ENCODE measurements at regions not wholly inside any gene's neighbourhood (a gene's known extent, or its start where the extent isn't known, plus 50 kb on each side); places are given as distances from the start of the nearest gene placed in this dataset.

- DNase-seq (ENCODE audit: low spot score): no peak
These were observed 274.4 kb downstream of the PTBP2 start for GRCh38 chr1:96996001-96996400.

- no peak for DNase-seq (ENCODE audit: low spot score)
These were observed 276.1 kb downstream of the PTBP2 start for GRCh38 chr1:96997717-96998116.

DNA sequence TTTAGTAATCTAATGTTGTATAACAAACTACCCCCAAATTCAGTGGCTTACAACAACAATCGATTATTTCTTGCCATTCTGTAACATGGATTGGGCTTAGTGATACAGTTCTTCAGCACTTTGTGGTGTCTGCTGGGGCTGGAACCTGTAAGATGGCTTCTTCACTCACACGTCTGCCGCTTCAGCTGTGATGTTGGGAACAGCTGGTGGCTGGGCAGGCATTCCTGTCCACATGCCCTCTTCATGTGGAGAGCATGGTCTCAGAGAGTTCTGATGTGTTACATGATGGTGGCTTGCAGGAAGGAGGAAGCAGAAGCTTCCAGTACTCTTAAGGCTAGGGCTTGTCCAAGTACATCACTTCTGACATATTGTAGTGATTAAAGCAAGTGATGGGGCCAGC lies 276.9 kb downstream of the PTBP2 start:
- no peak for DNase-seq (ENCODE audit: low spot score)

GRCh38 chr1:96999191-96999590 lies 277.6 kb downstream of the PTBP2 start:
- DNase-seq (ENCODE audit: low spot score): no peak

DNA sequence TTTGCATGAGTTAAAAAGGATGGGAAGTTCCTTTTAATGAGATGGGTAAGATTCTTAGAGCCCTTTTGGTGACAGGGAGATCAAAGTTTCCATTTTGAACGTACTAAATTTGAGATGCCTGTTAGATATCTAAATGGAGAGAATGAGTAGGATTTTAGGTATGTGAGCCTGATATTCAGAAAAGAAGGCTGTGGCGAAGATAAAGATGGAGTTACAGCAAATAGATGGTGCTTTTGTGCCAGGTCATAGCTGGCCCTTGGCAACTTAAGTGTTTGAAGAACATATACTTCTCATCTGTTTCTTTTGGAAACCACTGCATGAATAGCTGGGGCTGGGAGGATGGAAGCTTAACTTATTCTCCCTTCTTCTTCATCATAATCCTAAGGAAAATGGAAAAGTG lies 282.5 kb downstream of the PTBP2 start:
- no peak for DNase-seq (ENCODE audit: low spot score)

DNA sequence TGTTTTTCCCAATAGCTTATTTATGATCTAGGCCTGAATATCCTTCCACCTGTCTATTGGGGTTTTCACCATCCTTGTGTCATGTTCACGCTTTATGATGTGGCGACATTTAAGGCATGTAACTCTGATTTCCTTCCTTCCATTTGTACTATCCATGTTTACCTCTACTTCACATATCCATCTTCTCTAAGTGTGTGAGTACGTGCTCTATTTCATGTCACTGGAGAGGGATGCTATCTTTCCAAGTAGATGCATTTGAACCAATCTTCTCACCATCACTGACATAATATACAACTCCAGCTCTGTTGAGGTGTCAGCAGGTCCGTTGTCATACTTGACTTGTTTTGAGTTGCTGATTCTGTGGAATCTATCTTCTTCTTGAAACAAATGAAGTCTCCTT lies 283.2 kb downstream of the PTBP2 start:
- DNase-seq (ENCODE audit: low spot score): no peak

GRCh38 chr1:97006044-97006661 lies 284.6 kb downstream of the PTBP2 start:
- DNase-seq (ENCODE audit: low spot score): no peak

- DNase-seq (ENCODE audit: low spot score): no peak
These were observed 286.4 kb downstream of the PTBP2 start for GRCh38 chr1:97007840-97008604.

GRCh38 chr1:97010566-97011264 lies 289.1 kb downstream of the PTBP2 start:
- DNase-seq (ENCODE audit: low spot score): no peak

GRCh38 chr1:97013136-97013535 lies 291.6 kb downstream of the PTBP2 start:
- no peak for DNase-seq (ENCODE audit: low spot score)

DNA sequence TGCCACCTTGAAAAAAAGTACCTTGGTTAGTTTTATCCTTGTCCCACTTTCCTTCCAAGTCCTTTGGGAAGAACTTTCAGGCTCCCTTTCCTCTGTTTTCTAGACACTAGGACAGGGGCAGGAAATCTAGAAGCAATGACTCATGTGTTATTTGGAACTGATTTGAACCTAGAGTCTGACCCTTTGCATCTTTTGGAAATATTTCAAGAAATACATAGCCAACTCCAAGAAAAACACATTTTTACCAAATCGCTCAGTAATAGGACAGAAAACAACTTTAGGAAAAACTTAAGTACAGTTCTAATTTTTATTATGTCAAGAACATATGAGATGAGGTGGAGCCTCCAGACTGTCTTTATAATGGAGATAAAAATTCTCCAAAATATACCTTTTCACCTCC lies 292.4 kb downstream of the PTBP2 start:
- no peak for DNase-seq (ENCODE audit: low spot score)

- DNase-seq (ENCODE audit: low spot score): no peak
These were observed 292.8 kb downstream of the PTBP2 start for GRCh38 chr1:97014426-97014825.

DNA sequence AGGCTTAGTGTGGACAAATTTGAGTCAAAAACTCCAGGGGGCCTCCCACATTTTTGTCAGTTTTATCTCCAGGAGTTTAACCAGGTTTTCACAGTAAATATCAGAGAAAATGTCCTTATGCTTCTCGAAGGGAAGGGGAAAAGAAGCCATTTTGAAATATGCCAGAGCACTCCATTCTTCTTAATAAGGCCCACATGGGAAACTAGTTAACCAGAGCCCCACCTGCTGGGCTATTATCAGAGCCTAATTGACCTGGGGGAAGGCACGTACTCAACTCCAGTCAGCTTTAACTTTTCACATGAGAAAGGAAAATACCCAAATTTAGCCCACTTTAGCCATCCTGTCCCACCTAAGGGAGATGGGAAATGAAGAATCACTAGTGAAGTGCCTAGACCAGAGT lies 296.3 kb downstream of the PTBP2 start:
- peak; percentile 40 for DNase-seq (ENCODE audit: low spot score)
